ENCODE measurements at regions not wholly inside any gene's neighbourhood (a gene's known extent, or its start where the extent isn't known, plus 50 kb on each side); places are given as distances from the start of the nearest gene placed in this dataset.

GRCh38 chr14:82313889-82314288 is 780.2 kb upstream of the SEL1L start:
- Histone ChIP-seq H2BK5ac (ENCODE audit: low read depth, low read length, poor library complexity) (no peak overlapping the region), H3K14ac (ENCODE audit: low read length) (no peak overlapping the region), H3K79me2 (ENCODE audit: control insufficient read depth, insufficient read depth, low read length, poor library complexity) (no peaks in the 10 kb centered on the region), H3K9ac (ENCODE audit: low read length) (no peak overlapping the region), H3K4ac (ENCODE audit: low read depth, low read length) (no peak overlapping the region), H4K8ac (ENCODE audit: low read depth, low read length) (no peak overlapping the region), H2AFZ (ENCODE audit: insufficient read depth, low read length, poor library complexity) (no peak overlapping the region), H3K4me1 (ENCODE audit: control insufficient read depth in 1 of 2, insufficient read depth in 2 of 2, low read length in 2 of 2) (no peaks in the 10 kb centered on the region), H4K91ac (ENCODE audit: low read depth, low read length) (no peak overlapping the region), H3K27me3 (ENCODE audit: insufficient read depth, low read length) (no peaks in the 10 kb centered on the region), H3K79me1 (ENCODE audit: low read length) (no peaks in the 10 kb centered on the region), H4K12ac (ENCODE audit: low read depth, low read length) (no peak overlapping the region), H3K18ac (ENCODE audit: low read length) (no peak overlapping the region), H2AK5ac (ENCODE audit: low read length) (no peak overlapping the region), H3K36me3 (ENCODE audit: control insufficient read depth in 1 of 2, insufficient read depth in 2 of 2, low read length in 2 of 2) (no peaks in the 10 kb centered on the region), H2BK12ac (ENCODE audit: low read length) (no peak overlapping the region), H3K9me3 (ENCODE audit: insufficient read depth, low read depth, low read length) (peaks cover 7% of the 10 kb centered on the region), H2BK120ac (ENCODE audit: insufficient read depth, low read length, poor library complexity) (no peak overlapping the region), H3K27ac (ENCODE audit: low read depth, low read length) (no peak overlapping the region), H3K4me3 (ENCODE audit: low read depth, low read length) (no peak overlapping the region), H3K23ac (ENCODE audit: low read length) (no peak overlapping the region), H3K4me2 (ENCODE audit: low read length) (no peak overlapping the region)
- DNase-seq, result no peak
- no CpG with 5 or more reads among the region's 1 CpG for WGBS (ENCODE audit: extremely low coverage, insufficient coverage, insufficient read length)

- Histone ChIP-seq H2AK5ac (ENCODE audit: low read length) (no peak overlapping the region), H3K14ac (ENCODE audit: low read length) (no peak overlapping the region), H2BK5ac (ENCODE audit: low read depth, low read length, poor library complexity) (no peak overlapping the region), H2BK120ac (ENCODE audit: insufficient read depth, low read length, poor library complexity) (no peak overlapping the region), H4K12ac (ENCODE audit: low read depth, low read length) (no peak overlapping the region), H3K9me3 (ENCODE audit: insufficient read depth, low read depth, low read length) (no peaks in the 10 kb centered on the region), H3K18ac (ENCODE audit: low read length) (no peak overlapping the region), H3K4me3 (ENCODE audit: low read depth, low read length) (no peak overlapping the region), H4K91ac (ENCODE audit: low read depth, low read length) (no peak overlapping the region), H3K4me1 (ENCODE audit: control insufficient read depth in 1 of 2, insufficient read depth in 2 of 2, low read length in 2 of 2) (no peaks in the 10 kb centered on the region), H3K27ac (ENCODE audit: low read depth, low read length) (no peak overlapping the region), H3K4ac (ENCODE audit: low read depth, low read length) (no peak overlapping the region), H4K8ac (ENCODE audit: low read depth, low read length) (no peak overlapping the region), H3K9ac (ENCODE audit: low read length) (no peak overlapping the region), H3K23ac (ENCODE audit: low read length) (no peak overlapping the region), H3K27me3 (ENCODE audit: insufficient read depth, low read length) (no peaks in the 10 kb centered on the region), H2AFZ (ENCODE audit: insufficient read depth, low read length, poor library complexity) (no peak overlapping the region), H3K4me2 (ENCODE audit: low read length) (no peak overlapping the region), H3K79me1 (ENCODE audit: low read length) (no peaks in the 10 kb centered on the region), H3K79me2 (ENCODE audit: control insufficient read depth, insufficient read depth, low read length, poor library complexity) (no peaks in the 10 kb centered on the region), H2BK12ac (ENCODE audit: low read length) (no peak overlapping the region), H3K36me3 (ENCODE audit: control insufficient read depth in 1 of 2, insufficient read depth in 2 of 2, low read length in 2 of 2) (no peaks in the 10 kb centered on the region)
- no CpG with 5 or more reads among the region's 4 CpGs for WGBS (ENCODE audit: extremely low coverage, insufficient coverage, insufficient read length)
- DNase-seq, result no peak
These were observed 794.8 kb upstream of the SEL1L start for GRCh38 chr14:82328442-82328841.

- H2BK120ac ChIP-seq (ENCODE audit: insufficient read depth, low read length, poor library complexity), result no peak overlapping the region
- H2AFZ ChIP-seq (ENCODE audit: insufficient read depth, low read length, poor library complexity), result no peak overlapping the region
- H2BK5ac ChIP-seq (ENCODE audit: low read depth, low read length, poor library complexity), result no peak overlapping the region
- no peak overlapping the region for H3K9ac ChIP-seq (ENCODE audit: low read length)
- no peak overlapping the region for H4K91ac ChIP-seq (ENCODE audit: low read depth, low read length)
- H3K9me3 ChIP-seq (ENCODE audit: insufficient read depth, low read depth, low read length), result peaks cover 3% of the 10 kb centered on the region
- H3K27ac ChIP-seq (ENCODE audit: low read depth, low read length), result no peak overlapping the region
- H3K23ac ChIP-seq (ENCODE audit: low read length), result no peak overlapping the region
- H2AK5ac ChIP-seq (ENCODE audit: low read length), result no peak overlapping the region
- H3K4ac ChIP-seq (ENCODE audit: low read depth, low read length), result no peak overlapping the region
- no peak overlapping the region for H3K18ac ChIP-seq (ENCODE audit: low read length)
- H3K4me2 ChIP-seq (ENCODE audit: low read length), result no peak overlapping the region
- H3K79me2 ChIP-seq (ENCODE audit: control insufficient read depth, insufficient read depth, low read length, poor library complexity), result no peaks in the 10 kb centered on the region
- no CpG with 5 or more reads among the region's 2 CpGs for WGBS (ENCODE audit: extremely low coverage, insufficient coverage, insufficient read length)
- H4K12ac ChIP-seq (ENCODE audit: low read depth, low read length), result no peak overlapping the region
- H3K79me1 ChIP-seq (ENCODE audit: low read length), result no peaks in the 10 kb centered on the region
- H4K8ac ChIP-seq (ENCODE audit: low read depth, low read length), result no peak overlapping the region
- no peak overlapping the region for H3K4me3 ChIP-seq (ENCODE audit: low read depth, low read length)
- no peaks in the 10 kb centered on the region for H3K27me3 ChIP-seq (ENCODE audit: insufficient read depth, low read length)
- no peaks in the 10 kb centered on the region for H3K4me1 ChIP-seq (ENCODE audit: control insufficient read depth in 1 of 2, insufficient read depth in 2 of 2, low read length in 2 of 2)
- DNase-seq, result no peak
- no peak overlapping the region for H3K14ac ChIP-seq (ENCODE audit: low read length)
- H3K36me3 ChIP-seq (ENCODE audit: control insufficient read depth in 1 of 2, insufficient read depth in 2 of 2, low read length in 2 of 2), result no peaks in the 10 kb centered on the region
- H2BK12ac ChIP-seq (ENCODE audit: low read length), result no peak overlapping the region
These were observed 807.7 kb upstream of the SEL1L start for GRCh38 chr14:82341261-82341810.

GRCh38 chr14:82342596-82342995 is 808.9 kb upstream of the SEL1L start:
- no peak overlapping the region for H3K27ac ChIP-seq (ENCODE audit: low read depth, low read length)
- H3K4me1 ChIP-seq (ENCODE audit: control insufficient read depth in 1 of 2, insufficient read depth in 2 of 2, low read length in 2 of 2), result no peaks in the 10 kb centered on the region
- H2BK5ac ChIP-seq (ENCODE audit: low read depth, low read length, poor library complexity), result no peak overlapping the region
- no peaks in the 10 kb centered on the region for H3K36me3 ChIP-seq (ENCODE audit: control insufficient read depth in 1 of 2, insufficient read depth in 2 of 2, low read length in 2 of 2)
- no peak overlapping the region for H3K4me2 ChIP-seq (ENCODE audit: low read length)
- DNase-seq, result no peak
- H3K79me2 ChIP-seq (ENCODE audit: control insufficient read depth, insufficient read depth, low read length, poor library complexity), result no peaks in the 10 kb centered on the region
- H3K14ac ChIP-seq (ENCODE audit: low read length), result no peak overlapping the region
- no peak overlapping the region for H3K18ac ChIP-seq (ENCODE audit: low read length)
- no peak overlapping the region for H2AFZ ChIP-seq (ENCODE audit: insufficient read depth, low read length, poor library complexity)
- no peak overlapping the region for H3K9ac ChIP-seq (ENCODE audit: low read length)
- no peak overlapping the region for H2BK12ac ChIP-seq (ENCODE audit: low read length)
- H3K79me1 ChIP-seq (ENCODE audit: low read length), result no peaks in the 10 kb centered on the region
- no peak overlapping the region for H4K8ac ChIP-seq (ENCODE audit: low read depth, low read length)
- H3K4ac ChIP-seq (ENCODE audit: low read depth, low read length), result no peak overlapping the region
- H3K27me3 ChIP-seq (ENCODE audit: insufficient read depth, low read length), result no peaks in the 10 kb centered on the region
- no peak overlapping the region for H3K23ac ChIP-seq (ENCODE audit: low read length)
- peaks cover 4% of the 10 kb centered on the region for H3K9me3 ChIP-seq (ENCODE audit: insufficient read depth, low read depth, low read length)
- no peak overlapping the region for H4K12ac ChIP-seq (ENCODE audit: low read depth, low read length)
- H4K91ac ChIP-seq (ENCODE audit: low read depth, low read length), result no peak overlapping the region
- no peak overlapping the region for H2BK120ac ChIP-seq (ENCODE audit: insufficient read depth, low read length, poor library complexity)
- no peak overlapping the region for H2AK5ac ChIP-seq (ENCODE audit: low read length)
- H3K4me3 ChIP-seq (ENCODE audit: low read depth, low read length), result no peak overlapping the region
